GM12864 (cell line): ENCODE measurements at regions not wholly inside any gene's neighbourhood (a gene's known extent, or its start where the extent isn't known, plus 50 kb on each side); places are given as distances from the start of the nearest gene placed in this dataset.

Source experiments
- DNase-seq: peaks from one replicate; pipeline ENCODE4 v3.0.0-alpha.2; 2011; ENCODE audit warnings: low read depth
- H3K4me3 ChIP-seq: 2 replicates; pipeline ENCODE4 v1.5.1; 2011; ENCODE audit warnings: mild to moderate bottlenecking, low read depth, low read length, control low read depth
- TF ChIP-seq, protein P1 (sequence below): IDR thresholded peaks from 2 replicates; pipeline ENCODE4 v1.5.1; 2011; ENCODE audit warnings: low read depth, mild to moderate bottlenecking, moderate library complexity, low read length, control low read depth, inconsistent platforms; ENCODE audit errors: missing control alignments

DNA sequence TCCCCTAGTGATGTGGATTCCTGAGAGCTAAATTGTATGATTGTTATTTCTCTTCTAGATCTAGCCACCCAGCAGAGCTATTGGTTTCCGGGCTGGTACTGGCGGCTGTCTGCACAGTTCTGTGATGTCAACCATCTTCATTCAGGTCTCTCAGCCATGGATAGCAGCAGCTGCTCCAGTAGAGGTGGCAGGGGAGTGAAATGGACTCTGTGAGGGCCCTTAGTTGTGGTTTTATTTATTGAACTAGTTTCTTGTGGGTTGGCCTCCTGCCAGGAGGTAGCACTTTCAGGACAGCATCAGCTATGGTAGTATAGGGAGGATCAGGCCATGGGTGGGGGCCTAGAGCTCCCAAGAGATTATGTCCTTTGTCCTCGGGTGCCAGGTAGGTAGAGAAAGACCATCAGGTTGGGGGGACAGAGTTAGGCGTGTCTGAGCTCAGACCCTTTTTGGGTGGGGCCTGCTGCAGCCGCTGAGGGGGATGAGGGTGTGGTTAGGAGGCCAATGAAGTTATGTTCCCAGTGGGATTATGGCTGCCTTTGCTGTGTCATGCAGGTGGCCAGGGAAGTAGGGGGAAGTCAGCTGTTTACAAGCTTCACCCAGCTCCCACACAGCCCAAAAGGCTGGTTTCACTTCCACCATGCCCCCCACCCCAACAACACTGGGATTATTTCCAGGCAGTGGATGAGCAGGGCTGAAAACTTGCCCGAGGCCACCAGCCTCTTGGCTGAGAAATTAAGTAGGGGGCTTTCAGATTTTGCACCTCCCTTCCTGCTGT lies 55.1 kb upstream of the RGS4 start:
- TF ChIP-seq, protein P1, sequence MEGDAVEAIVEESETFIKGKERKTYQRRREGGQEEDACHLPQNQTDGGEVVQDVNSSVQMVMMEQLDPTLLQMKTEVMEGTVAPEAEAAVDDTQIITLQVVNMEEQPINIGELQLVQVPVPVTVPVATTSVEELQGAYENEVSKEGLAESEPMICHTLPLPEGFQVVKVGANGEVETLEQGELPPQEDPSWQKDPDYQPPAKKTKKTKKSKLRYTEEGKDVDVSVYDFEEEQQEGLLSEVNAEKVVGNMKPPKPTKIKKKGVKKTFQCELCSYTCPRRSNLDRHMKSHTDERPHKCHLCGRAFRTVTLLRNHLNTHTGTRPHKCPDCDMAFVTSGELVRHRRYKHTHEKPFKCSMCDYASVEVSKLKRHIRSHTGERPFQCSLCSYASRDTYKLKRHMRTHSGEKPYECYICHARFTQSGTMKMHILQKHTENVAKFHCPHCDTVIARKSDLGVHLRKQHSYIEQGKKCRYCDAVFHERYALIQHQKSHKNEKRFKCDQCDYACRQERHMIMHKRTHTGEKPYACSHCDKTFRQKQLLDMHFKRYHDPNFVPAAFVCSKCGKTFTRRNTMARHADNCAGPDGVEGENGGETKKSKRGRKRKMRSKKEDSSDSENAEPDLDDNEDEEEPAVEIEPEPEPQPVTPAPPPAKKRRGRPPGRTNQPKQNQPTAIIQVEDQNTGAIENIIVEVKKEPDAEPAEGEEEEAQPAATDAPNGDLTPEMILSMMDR = no peak
- no peak for DNase-seq
- H3K4me3 ChIP-seq = no peak overlapping the region

DNA sequence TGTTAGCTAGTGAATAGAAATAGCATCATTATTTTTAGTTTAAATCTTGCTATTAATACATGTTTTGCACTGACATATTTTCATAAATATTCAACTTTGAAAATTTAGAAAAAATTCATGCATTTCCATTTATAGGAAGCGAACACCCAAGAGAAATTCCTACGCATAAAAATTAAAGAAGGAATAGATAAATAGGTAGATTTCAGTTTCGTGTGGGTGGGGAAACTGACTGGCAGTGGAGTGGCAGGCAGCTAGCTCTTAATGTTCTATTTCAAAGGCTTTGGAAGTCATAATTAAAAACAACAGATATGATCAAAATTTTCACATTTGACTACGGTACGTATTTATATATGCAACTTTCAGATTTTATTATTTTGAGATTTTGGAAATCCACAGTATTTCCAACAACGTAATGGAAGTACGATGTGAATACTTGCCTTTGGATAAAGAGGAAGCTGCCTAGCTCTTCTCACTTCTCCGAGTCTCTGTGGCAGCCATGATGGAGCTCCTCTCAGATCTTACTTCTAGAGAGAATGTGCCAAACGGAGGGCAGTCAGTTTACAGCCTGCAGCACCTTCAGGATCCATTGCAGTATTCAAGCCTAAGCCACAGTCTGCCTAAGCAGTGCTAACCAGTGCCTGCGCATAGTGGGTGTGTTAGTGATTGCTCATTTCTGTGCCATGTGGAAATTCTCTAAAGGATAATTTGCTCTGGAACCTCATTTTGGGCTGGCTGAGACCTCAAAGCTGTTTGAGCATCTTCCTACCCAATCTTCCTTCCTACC lies 62.9 kb upstream of the RGS4 start:
- no peak for DNase-seq
- TF ChIP-seq, protein P1 = no peak
- no peak overlapping the region for H3K4me3 ChIP-seq

DNA sequence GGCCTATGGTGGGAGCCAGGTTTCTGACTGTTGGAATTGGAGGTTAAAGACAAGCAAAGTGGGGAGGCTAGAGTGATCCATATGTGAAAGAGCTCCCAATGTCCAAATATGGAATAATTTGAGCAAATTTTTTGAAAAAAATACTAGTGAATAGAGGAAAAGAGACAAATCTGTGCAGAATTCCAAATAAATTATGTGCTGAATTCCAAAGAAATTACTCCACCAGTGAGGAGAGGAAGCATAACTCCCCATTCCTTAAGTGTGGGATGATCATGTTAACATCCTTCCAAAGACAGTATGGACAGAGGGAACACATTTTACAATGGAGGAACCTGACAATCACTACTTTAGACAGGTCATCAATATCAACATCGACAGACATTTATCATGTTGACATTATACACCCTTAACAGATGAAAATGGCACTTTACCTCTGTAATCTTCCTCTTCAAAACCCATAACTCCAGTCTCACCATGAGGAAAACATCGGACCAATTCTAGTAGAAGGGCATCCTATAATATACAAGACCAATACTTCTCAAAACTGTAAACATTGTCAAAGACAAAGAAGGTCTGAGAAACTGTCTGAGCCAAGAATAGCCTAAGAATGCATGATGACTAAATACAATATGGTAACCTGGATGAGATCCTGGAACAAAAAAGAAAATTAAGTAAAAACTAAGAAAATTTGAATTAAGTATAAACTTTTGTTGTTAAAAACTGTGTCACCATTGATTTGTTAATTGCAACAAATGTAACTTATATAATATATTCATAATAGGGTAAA lies 71.5 kb upstream of the RGS4 start:
- TF ChIP-seq, protein P1 = no peak
- no peak overlapping the region for H3K4me3 ChIP-seq
- DNase-seq = no peak

DNA sequence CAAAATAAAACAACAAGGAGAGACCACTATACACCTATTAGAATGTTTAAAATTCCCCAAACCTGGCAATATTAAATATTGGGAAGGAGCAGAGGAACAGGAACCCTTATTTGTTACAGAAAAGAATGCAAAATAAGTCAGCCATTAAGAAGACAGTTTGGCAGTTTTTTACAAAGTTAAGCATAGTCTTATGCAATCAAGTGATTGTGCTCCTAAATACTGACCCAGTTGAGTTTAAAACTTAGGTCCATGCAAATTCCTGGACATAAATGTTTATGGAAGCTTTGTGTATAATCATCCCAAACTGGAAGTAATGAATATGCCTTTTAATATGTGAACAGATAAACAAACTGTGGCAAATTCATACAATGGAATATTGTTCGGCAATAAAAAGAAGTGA lies 72.9 kb upstream of the RGS4 start:
- TF ChIP-seq, protein P1 = no peak
- no peak overlapping the region for H3K4me3 ChIP-seq
- DNase-seq = no peak

DNA sequence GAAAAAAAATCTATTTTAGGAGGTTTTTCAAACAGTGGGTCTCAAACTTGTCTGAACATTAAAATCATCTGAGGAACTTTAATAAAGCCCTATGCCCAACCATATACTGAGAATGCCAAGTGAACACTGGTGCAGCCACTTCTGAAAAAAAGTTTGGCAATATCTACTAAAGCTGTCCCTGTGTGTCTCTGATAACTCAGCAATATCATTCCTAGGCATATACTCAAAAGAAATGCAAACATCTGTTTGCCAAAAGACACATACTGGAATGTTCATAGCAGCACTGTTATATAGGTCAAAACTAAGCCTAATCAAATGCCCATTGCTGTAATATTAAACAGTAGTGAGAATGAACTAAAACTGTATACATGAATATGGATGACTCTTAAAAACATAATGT lies 74.2 kb upstream of the RGS4 start:
- TF ChIP-seq, protein P1 = no peak
- no peak for DNase-seq

DNA sequence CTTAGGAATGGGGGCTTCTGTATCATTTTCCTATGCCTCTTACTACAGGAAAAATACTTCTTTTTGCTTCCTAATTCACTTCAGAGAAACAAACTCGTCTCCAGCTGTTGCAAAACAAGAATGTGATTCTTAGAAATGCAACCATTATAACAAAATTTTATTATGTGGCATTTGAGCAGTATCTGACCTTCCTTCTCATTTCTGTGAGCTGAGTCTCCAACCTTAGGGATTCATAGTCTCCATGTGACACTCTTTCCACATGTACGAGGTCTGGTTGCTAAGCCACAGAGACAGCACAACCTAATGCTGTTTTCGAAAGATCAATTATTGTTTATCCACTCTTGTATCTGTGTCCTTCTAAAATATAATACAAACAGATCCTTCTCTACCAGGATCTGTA lies 75.3 kb upstream of the RGS4 start:
- no peak for DNase-seq
- TF ChIP-seq, protein P1 = no peak
- H3K4me3 ChIP-seq = no peak overlapping the region

More for the DNA sequence above, 74.2 kb upstream of the RGS4 start:
- no peak overlapping the region for H3K4me3 ChIP-seq
